GM19463 (cell line): ENCODE measurements at regions not wholly inside any gene's neighbourhood (a gene's known extent, or its start where the extent isn't known, plus 50 kb on each side); places are given as distances from the start of the nearest gene placed in this dataset.
"Not testable (repeated sequence)": the region's sequence is repeated elsewhere in the genome, so short reads cannot be mapped to it uniquely, and the experiment has no call there.

Experiments
- ATAC-seq: cut with Tn5 transposase; IDR thresholded peaks from one replicate; pipeline ENCODE4 v1.9.1; 2021; ENCODE audit warnings: mild to moderate bottlenecking, moderate library complexity; ENCODE audit not compliant: unreplicated experiment

- no peak for ATAC-seq
Measured at GRCh38 chrX:96182366-96182765, 502.3 kb upstream of the DIAPH2 start.

DNA sequence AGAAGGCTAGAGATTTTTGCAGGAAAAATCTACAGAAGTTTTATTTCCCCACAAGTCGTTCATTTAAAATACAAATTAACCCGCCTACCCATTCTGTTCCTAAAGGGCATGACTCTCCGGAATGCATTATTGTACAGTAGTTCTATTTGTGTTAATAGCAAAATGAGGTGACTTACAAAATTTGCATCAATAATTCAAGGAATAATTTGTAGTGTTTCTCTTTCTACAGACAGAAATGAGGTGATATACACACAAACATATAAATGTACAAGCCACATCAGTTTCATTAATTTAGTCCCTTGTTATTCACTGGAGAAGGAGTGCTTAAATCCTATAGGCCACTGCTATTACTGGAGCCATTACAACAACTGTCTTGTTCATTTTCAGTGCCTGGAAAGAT, 501.3 kb upstream of the DIAPH2 start:
- ATAC-seq = no peak

- no peak for ATAC-seq
Measured at GRCh38 chrX:96183843-96184242, 500.8 kb upstream of the DIAPH2 start.

- ATAC-seq = no peak
Measured at GRCh38 chrX:96204928-96205327, 479.7 kb upstream of the DIAPH2 start.

DNA sequence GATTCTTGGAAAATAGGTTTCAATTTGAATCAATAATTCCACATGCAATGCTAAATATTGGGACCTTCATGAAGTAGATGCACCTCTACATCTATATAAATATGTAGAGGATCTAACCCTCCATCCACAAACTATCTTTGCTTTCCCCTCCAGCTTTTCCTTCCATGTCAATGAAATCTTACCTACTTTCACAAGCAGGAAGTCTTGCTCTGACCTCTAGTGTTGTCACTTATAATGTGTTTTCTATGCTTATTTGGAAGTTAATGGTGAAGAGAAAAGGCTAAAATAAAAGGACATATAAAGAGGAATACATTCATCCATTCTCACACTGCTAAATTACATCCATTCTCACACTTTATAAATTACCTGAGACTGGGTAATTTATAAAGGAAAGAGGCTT, 472.7 kb upstream of the DIAPH2 start:
- ATAC-seq = no peak

DNA sequence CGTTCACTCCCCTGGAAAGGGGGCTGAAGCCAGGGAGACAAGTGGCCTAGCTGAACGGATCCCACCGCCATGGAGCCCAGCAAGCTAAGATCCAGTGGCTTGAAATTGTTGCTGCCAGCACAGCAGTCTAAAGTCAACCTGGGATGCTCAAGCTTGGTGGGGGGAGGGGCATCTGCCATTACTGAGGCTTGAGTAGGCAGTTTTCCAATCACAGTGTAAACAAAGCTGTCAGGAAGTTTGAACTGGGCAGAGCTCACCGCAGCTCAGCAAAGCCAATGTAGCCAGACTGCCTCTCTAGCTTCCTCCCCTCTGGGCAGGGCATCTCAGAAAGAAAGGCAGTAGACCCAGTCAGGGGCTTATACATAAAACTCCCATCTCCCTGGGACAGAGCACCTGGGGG, 470.0 kb upstream of the DIAPH2 start:
- not testable (repeated sequence) for ATAC-seq

DNA sequence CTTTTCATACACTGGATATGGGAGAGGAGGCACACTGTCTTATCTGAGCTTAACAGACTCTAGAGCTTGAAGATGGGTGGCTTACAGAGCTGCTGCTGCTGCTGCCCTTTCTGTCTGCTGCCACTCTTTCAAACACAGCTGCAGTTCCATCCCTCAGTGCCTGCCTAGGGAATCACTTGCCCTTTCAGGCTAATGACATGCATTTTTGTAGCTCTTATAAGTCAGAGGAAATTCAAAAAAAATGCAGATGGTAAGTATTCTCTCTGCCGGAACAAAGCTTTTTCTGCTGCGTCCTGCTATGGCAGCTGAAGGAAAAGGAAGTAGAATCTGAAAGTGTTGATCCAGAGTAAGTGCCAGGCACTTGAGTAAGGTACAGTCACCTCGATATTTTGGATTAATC, 460.4 kb upstream of the DIAPH2 start:
- ATAC-seq = no peak

DNA sequence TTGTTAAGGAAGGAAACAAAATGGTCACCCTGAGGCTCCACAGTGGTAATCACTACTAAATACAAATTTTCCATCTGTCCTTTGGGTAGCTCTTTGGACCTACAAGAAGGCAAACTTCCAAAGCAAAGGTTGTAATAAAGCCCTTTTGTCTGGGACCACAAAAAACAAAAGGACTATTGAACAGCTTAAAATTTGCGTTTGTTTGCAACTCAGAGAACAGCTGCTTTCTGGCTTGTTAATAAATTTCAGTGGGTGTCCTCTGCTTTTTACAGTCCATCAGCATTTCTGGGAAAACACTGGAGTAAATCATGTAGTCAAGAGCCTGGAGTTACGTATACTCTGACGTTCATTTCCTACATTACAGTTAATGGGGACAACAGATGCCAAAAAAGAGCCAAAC, 439.7 kb upstream of the DIAPH2 start:
- ATAC-seq = no peak

DNA sequence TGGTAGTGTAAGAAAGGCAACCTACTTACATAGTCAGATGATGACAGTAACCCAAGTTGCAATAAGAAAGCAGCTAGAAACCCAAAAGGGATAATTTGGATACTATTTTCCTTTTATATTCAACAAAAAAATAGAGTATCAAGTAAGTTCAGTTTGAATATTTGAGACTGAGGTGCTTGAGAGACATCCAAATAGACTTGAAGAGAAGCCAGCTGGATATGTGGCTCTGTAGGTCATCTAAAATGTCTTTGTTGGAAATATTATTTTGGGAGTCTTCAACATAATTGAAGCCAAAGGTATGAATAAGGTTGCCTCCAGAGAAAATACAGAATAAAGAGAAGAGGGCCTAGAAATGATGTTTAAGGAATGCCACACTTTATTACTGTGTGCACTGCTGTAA, 438.2 kb upstream of the DIAPH2 start:
- ATAC-seq = no peak
